ENCODE measurements at regions not wholly inside any gene's neighbourhood (a gene's known extent, or its start where the extent isn't known, plus 50 kb on each side); places are given as distances from the start of the nearest gene placed in this dataset.

DNA sequence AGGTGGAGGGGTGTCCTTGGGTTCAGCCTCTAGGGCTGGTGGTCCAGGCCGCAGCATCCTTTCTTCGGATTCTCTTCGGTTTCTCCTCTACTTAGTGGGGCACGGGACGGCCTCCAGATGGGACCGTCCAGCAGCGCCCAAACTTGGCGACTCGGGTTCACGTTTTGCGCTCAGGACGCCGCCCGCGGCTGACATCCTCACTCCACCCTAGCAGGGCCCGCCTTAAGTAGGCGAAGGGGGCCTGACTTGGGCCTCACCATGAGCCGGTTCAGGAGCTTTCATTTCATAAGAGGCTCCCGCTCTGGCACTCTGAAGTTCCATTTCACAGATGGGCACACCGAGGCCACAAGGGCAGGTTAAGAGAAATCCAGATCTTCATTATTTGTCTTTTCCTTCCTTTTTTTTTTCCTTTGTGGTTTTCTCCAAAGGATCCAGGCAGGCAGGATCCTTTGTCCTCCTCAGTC lies 141.2 kb downstream of the SEC14L1 start (continued):
- TF ChIP-seq, protein P1, sequence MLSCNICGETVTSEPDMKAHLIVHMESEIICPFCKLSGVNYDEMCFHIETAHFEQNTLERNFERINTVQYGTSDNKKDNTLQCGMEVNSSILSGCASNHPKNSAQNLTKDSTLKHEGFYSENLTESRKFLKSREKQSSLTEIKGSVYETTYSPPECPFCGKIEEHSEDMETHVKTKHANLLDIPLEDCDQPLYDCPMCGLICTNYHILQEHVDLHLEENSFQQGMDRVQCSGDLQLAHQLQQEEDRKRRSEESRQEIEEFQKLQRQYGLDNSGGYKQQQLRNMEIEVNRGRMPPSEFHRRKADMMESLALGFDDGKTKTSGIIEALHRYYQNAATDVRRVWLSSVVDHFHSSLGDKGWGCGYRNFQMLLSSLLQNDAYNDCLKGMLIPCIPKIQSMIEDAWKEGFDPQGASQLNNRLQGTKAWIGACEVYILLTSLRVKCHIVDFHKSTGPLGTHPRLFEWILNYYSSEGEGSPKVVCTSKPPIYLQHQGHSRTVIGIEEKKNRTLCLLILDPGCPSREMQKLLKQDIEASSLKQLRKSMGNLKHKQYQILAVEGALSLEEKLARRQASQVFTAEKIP (CRISPR knock-in tag; IDR thresholded peaks at IDR 0.05; ENCODE audit: borderline replicate concordance) = no peak
- no peak for TF ChIP-seq ZFP36L2 (CRISPR knock-in tag; IDR thresholded peaks at IDR 0.05)
- TF ChIP-seq NPAS2 (CRISPR knock-in tag; IDR thresholded peaks at IDR 0.05; ENCODE audit: borderline replicate concordance) = no peak
- TF ChIP-seq CBFB (CRISPR knock-in tag; IDR thresholded peaks at IDR 0.05) = no peak
- peak; percentile 35; the same call in 1 of the 2 replicates for TF ChIP-seq NCOR1 (IDR thresholded peaks at IDR 0.05; ENCODE audit: borderline replicate concordance, low read length)
- TF ChIP-seq ATF7-NPFF (CRISPR knock-in tag; IDR thresholded peaks at IDR 0.05; ENCODE audit: low read depth) = no peak
- TF ChIP-seq ZNF251 (CRISPR knock-in tag; IDR thresholded peaks at IDR 0.05) = no peak
- no peak for TF ChIP-seq RAD51 (IDR thresholded peaks at IDR 0.05; ENCODE audit: borderline replicate concordance)
- no peak for TF ChIP-seq PAF1 (CRISPR knock-in tag; IDR thresholded peaks at IDR 0.05)
- no peak for TF ChIP-seq ZNF44 (CRISPR knock-in tag; IDR thresholded peaks at IDR 0.05)
- no peak for TF ChIP-seq CHCHD3 (CRISPR knock-in tag; IDR thresholded peaks at IDR 0.05)
- TF ChIP-seq KDM1A (CRISPR knock-in tag; IDR thresholded peaks at IDR 0.05) = peak; percentile 90; the same call in 1 of the 2 replicates
- no peak for TF ChIP-seq ZNF468 (CRISPR knock-in tag; IDR thresholded peaks at IDR 0.05)
- TF ChIP-seq, protein P2, sequence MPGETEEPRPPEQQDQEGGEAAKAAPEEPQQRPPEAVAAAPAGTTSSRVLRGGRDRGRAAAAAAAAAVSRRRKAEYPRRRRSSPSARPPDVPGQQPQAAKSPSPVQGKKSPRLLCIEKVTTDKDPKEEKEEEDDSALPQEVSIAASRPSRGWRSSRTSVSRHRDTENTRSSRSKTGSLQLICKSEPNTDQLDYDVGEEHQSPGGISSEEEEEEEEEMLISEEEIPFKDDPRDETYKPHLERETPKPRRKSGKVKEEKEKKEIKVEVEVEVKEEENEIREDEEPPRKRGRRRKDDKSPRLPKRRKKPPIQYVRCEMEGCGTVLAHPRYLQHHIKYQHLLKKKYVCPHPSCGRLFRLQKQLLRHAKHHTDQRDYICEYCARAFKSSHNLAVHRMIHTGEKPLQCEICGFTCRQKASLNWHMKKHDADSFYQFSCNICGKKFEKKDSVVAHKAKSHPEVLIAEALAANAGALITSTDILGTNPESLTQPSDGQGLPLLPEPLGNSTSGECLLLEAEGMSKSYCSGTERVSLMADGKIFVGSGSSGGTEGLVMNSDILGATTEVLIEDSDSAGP (CRISPR knock-in tag; IDR thresholded peaks at IDR 0.05; ENCODE audit: borderline replicate concordance) = no peak; the same call in 1 of the 2 replicates
- TF ChIP-seq, protein P3, sequence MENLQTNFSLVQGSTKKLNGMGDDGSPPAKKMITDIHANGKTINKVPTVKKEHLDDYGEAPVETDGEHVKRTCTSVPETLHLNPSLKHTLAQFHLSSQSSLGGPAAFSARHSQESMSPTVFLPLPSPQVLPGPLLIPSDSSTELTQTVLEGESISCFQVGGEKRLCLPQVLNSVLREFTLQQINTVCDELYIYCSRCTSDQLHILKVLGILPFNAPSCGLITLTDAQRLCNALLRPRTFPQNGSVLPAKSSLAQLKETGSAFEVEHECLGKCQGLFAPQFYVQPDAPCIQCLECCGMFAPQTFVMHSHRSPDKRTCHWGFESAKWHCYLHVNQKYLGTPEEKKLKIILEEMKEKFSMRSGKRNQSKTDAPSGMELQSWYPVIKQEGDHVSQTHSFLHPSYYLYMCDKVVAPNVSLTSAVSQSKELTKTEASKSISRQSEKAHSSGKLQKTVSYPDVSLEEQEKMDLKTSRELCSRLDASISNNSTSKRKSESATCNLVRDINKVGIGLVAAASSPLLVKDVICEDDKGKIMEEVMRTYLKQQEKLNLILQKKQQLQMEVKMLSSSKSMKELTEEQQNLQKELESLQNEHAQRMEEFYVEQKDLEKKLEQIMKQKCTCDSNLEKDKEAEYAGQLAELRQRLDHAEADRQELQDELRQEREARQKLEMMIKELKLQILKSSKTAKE (CRISPR knock-in tag; IDR thresholded peaks at IDR 0.05; ENCODE audit: borderline replicate concordance) = no peak
- TF ChIP-seq SOX6 (IDR thresholded peaks at IDR 0.05) = no peak
- TF ChIP-seq SOX6 (CRISPR knock-in tag; IDR thresholded peaks at IDR 0.05) = peak; percentile 31; the same call in 1 of the 2 replicates
- TF ChIP-seq MED13 (CRISPR knock-in tag; IDR thresholded peaks at IDR 0.05) = no peak
- no peak for TF ChIP-seq RARG (CRISPR knock-in tag; IDR thresholded peaks at IDR 0.05; ENCODE audit: low read depth)
- TF ChIP-seq ZNF615 (CRISPR knock-in tag; IDR thresholded peaks at IDR 0.05; ENCODE audit: borderline replicate concordance) = peak; percentile 69; the same call in 1 of the 2 replicates
- TF ChIP-seq ZBTB42 (CRISPR knock-in tag; IDR thresholded peaks at IDR 0.05) = no peak
- TF ChIP-seq, protein P4, sequence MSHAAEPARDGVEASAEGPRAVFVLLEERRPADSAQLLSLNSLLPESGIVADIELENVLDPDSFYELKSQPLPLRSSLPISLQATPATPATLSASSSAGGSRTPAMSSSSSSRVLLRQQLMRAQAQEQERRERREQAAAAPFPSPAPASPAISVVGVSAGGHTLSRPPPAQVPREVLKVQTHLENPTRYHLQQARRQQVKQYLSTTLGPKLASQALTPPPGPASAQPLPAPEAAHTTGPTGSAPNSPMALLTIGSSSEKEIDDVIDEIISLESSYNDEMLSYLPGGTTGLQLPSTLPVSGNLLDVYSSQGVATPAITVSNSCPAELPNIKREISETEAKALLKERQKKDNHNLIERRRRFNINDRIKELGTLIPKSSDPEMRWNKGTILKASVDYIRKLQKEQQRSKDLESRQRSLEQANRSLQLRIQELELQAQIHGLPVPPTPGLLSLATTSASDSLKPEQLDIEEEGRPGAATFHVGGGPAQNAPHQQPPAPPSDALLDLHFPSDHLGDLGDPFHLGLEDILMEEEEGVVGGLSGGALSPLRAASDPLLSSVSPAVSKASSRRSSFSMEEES (CRISPR knock-in tag; IDR thresholded peaks at IDR 0.05) = peak; percentile 13; the same call in 1 of the 2 replicates
- TF ChIP-seq PAWR (CRISPR knock-in tag; IDR thresholded peaks at IDR 0.05; ENCODE audit: borderline replicate concordance) = no peak
- no peak for TF ChIP-seq HOXA9 (CRISPR knock-in tag; IDR thresholded peaks at IDR 0.05; ENCODE audit: borderline replicate concordance)
- no peak for TF ChIP-seq SMARCC2 (IDR thresholded peaks at IDR 0.05)
- TF ChIP-seq, protein P5, sequence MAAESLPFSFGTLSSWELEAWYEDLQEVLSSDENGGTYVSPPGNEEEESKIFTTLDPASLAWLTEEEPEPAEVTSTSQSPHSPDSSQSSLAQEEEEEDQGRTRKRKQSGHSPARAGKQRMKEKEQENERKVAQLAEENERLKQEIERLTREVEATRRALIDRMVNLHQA (CRISPR knock-in tag; IDR thresholded peaks at IDR 0.05) = no peak

Measured in HepG2 (cell line).